K562 (cell line): ENCODE measurements at regions not wholly inside any gene's neighbourhood (a gene's known extent, or its start where the extent isn't known, plus 50 kb on each side); places are given as distances from the start of the nearest gene placed in this dataset.

Source experiments
- SETDB1 ChIP-seq: IDR thresholded peaks from one replicate; pipeline ENCODE4 v1.6.1; 2012; ENCODE audit warnings: low read length, control low read depth, inconsistent platforms
- ZNF699 ChIP-seq: fragments of 250-450 bp; sonication (Bioruptor Pico); IDR thresholded peaks from 2 replicates; pipeline ENCODE4 v1.8.0; 2021; ENCODE audit warnings: mild to moderate bottlenecking, moderate library complexity; ENCODE audit not compliant: insufficient replicate concordance
- TF ChIP-seq, protein P1 (sequence below): fragments of 450-650 bp; IDR thresholded peaks from 2 replicates; pipeline ENCODE4 v1.6.1; 2018; ENCODE audit not compliant: partially characterized antibody
- TF ChIP-seq, protein P2 (sequence below): sonication (generic); formaldehyde crosslinking; IDR thresholded peaks from 2 replicates; pipeline ENCODE4 v1.8.0; 2023; ENCODE audit warnings: missing genetic modification reagents, mild to moderate bottlenecking, borderline replicate concordance

DNA sequence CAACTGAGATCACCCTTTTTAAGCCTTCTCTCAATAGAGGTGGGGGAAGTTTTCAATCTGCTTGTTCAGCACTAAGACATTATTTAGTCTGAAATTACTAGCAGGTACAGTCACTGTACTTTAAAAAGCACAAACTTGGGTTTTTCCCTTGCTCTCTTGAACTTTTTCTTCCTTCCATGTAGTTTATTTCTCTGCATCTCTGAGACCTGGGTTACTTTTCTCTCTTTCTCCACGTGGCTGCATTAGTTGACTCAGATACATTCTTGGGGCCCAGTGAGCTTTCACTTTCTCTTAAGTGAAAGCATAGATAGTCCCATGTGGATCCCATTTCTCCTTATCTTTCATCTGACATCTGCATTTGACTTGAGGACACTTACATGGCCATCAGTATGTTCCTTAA lies 433.9 kb upstream of the MAP3K7 start (continued):
- TF ChIP-seq, protein P1, sequence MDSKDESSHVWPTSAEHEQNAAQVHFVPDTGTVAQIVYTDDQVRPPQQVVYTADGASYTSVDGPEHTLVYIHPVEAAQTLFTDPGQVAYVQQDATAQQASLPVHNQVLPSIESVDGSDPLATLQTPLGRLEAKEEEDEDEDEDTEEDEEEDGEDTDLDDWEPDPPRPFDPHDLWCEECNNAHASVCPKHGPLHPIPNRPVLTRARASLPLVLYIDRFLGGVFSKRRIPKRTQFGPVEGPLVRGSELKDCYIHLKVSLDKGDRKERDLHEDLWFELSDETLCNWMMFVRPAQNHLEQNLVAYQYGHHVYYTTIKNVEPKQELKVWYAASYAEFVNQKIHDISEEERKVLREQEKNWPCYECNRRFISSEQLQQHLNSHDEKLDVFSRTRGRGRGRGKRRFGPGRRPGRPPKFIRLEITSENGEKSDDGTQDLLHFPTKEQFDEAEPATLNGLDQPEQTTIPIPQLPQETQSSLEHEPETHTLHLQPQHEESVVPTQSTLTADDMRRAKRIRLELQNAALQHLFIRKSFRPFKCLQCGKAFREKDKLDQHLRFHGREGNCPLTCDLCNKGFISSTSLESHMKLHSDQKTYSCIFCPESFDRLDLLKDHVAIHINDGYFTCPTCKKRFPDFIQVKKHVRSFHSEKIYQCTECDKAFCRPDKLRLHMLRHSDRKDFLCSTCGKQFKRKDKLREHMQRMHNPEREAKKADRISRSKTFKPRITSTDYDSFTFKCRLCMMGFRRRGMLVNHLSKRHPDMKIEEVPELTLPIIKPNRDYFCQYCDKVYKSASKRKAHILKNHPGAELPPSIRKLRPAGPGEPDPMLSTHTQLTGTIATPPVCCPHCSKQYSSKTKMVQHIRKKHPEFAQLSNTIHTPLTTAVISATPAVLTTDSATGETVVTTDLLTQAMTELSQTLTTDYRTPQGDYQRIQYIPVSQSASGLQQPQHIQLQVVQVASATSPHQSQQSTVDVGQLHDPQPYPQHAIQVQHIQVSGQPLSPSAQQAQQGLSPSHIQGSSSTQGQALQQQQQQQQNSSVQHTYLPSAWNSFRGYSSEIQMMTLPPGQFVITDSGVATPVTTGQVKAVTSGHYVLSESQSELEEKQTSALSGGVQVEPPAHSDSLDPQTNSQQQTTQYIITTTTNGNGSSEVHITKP = no peak
- TF ChIP-seq ZNF699 (CRISPR knock-in tag) (no peak), SETDB1 (no peak)
- TF ChIP-seq, protein P2, sequence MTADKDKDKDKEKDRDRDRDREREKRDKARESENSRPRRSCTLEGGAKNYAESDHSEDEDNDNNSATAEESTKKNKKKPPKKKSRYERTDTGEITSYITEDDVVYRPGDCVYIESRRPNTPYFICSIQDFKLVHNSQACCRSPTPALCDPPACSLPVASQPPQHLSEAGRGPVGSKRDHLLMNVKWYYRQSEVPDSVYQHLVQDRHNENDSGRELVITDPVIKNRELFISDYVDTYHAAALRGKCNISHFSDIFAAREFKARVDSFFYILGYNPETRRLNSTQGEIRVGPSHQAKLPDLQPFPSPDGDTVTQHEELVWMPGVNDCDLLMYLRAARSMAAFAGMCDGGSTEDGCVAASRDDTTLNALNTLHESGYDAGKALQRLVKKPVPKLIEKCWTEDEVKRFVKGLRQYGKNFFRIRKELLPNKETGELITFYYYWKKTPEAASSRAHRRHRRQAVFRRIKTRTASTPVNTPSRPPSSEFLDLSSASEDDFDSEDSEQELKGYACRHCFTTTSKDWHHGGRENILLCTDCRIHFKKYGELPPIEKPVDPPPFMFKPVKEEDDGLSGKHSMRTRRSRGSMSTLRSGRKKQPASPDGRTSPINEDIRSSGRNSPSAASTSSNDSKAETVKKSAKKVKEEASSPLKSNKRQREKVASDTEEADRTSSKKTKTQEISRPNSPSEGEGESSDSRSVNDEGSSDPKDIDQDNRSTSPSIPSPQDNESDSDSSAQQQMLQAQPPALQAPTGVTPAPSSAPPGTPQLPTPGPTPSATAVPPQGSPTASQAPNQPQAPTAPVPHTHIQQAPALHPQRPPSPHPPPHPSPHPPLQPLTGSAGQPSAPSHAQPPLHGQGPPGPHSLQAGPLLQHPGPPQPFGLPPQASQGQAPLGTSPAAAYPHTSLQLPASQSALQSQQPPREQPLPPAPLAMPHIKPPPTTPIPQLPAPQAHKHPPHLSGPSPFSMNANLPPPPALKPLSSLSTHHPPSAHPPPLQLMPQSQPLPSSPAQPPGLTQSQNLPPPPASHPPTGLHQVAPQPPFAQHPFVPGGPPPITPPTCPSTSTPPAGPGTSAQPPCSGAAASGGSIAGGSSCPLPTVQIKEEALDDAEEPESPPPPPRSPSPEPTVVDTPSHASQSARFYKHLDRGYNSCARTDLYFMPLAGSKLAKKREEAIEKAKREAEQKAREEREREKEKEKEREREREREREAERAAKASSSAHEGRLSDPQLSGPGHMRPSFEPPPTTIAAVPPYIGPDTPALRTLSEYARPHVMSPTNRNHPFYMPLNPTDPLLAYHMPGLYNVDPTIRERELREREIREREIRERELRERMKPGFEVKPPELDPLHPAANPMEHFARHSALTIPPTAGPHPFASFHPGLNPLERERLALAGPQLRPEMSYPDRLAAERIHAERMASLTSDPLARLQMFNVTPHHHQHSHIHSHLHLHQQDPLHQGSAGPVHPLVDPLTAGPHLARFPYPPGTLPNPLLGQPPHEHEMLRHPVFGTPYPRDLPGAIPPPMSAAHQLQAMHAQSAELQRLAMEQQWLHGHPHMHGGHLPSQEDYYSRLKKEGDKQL (CRISPR knock-in tag) = no peak
